Ectodermal cell (in vitro differentiated cells): ENCODE measurements at regions not wholly inside any gene's neighbourhood (a gene's known extent, or its start where the extent isn't known, plus 50 kb on each side); places are given as distances from the start of the nearest gene placed in this dataset.

Experiments used
- H3K27ac ChIP-seq: 2 replicates; pipeline ENCODE4 v1.7.0; 2013; ENCODE audit warnings: mild to moderate bottlenecking, low read depth, low read length; ENCODE audit not compliant: insufficient read depth, poor library complexity, severe bottlenecking
- H3K27me3 ChIP-seq: 2 replicates; pipeline ENCODE4 v1.7.0; 2013; ENCODE audit warnings: mild to moderate bottlenecking, low read length; ENCODE audit not compliant: insufficient read depth, control insufficient read depth, poor library complexity, severe bottlenecking
- H3K36me3 ChIP-seq: one replicate; pipeline ENCODE4 v1.7.0; 2013; ENCODE audit warnings: low read length; ENCODE audit not compliant: control insufficient read depth, insufficient read depth
- H3K4me1 ChIP-seq: one replicate; pipeline ENCODE4 v1.7.0; 2013; ENCODE audit warnings: low read length; ENCODE audit not compliant: control insufficient read depth, insufficient read depth
- H3K4me3 ChIP-seq: 2 replicates; pipeline ENCODE4 v1.7.0; 2013; ENCODE audit warnings: low read depth, low read length, control low read depth; ENCODE audit not compliant: insufficient read depth
- H3K9me3 ChIP-seq: 2 replicates; pipeline ENCODE4 v1.7.0; 2013; ENCODE audit warnings: mild to moderate bottlenecking, low read length, moderate library complexity; ENCODE audit not compliant: control insufficient read depth
- WGBS, 2 experiments: methylation state at CpG; one replicate each; pipeline ENCODE4 v1.1.7; 2013; ENCODE audit warnings: missing lambda C conversion rate in 2 of 2; 5-methylcytosine and 5-hydroxymethylcytosine counted together

GRCh38 chr1:235011599-235012435 is 116.8 kb downstream of the TOMM20 start:
- H3K36me3 ChIP-seq, result no peaks in the 10 kb centered on the region
- H3K4me1 ChIP-seq, result peaks cover 7% of the 10 kb centered on the region
- H3K4me3 ChIP-seq, result no peak overlapping the region
- 93% methylated on average over 22 of the region's 22 CpGs for WGBS, 2 experiments
- H3K27ac ChIP-seq, result no peak overlapping the region
- no peaks in the 10 kb centered on the region for H3K9me3 ChIP-seq
- no peaks in the 10 kb centered on the region for H3K27me3 ChIP-seq

GRCh38 chr1:235011064-235011598 is 117.5 kb downstream of the TOMM20 start:
- Histone ChIP-seq H3K9me3 (no peaks in the 10 kb centered on the region), H3K27me3 (no peaks in the 10 kb centered on the region), H3K4me1 (peaks cover 7% of the 10 kb centered on the region), H3K36me3 (no peaks in the 10 kb centered on the region), H3K27ac (no peak overlapping the region), H3K4me3 (no peak overlapping the region)
- WGBS, 2 experiments, result 68 to 75% methylated on average over 6 to 7 of the region's 7 CpGs

- no peaks in the 10 kb centered on the region for H3K36me3 ChIP-seq
- WGBS, 2 experiments, result 88 to 90% methylated on average over 13 of the region's 13 CpGs
- H3K9me3 ChIP-seq, result no peaks in the 10 kb centered on the region
- no peaks in the 10 kb centered on the region for H3K4me1 ChIP-seq
- no peaks in the 10 kb centered on the region for H3K27me3 ChIP-seq
- no peak overlapping the region for H3K27ac ChIP-seq
- H3K4me3 ChIP-seq, result no peak overlapping the region
Observed at GRCh38 chr1:235009561-235010306, 118.9 kb downstream of the TOMM20 start.

- Histone ChIP-seq H3K27me3 (no peaks in the 10 kb centered on the region), H3K9me3 (no peaks in the 10 kb centered on the region), H3K4me1 (no peaks in the 10 kb centered on the region), H3K4me3 (no peak overlapping the region), H3K27ac (no peak overlapping the region), H3K36me3 (no peaks in the 10 kb centered on the region)
- 81 to 85% methylated on average over 6 to 7 of the region's 7 CpGs for WGBS, 2 experiments
Observed at GRCh38 chr1:235009074-235009473, 119.6 kb downstream of the TOMM20 start.

- Histone ChIP-seq H3K4me1 (no peaks in the 10 kb centered on the region), H3K27me3 (no peaks in the 10 kb centered on the region), H3K27ac (no peak overlapping the region), H3K4me3 (no peak overlapping the region), H3K36me3 (no peaks in the 10 kb centered on the region), H3K9me3 (no peaks in the 10 kb centered on the region)
Observed at GRCh38 chr1:235008239-235008638, 120.4 kb downstream of the TOMM20 start.

- Histone ChIP-seq H3K9me3 (no peaks in the 10 kb centered on the region), H3K27me3 (no peaks in the 10 kb centered on the region), H3K4me1 (no peaks in the 10 kb centered on the region), H3K27ac (no peak overlapping the region), H3K4me3 (no peak overlapping the region), H3K36me3 (no peaks in the 10 kb centered on the region)
- 93 to 94% methylated on average over 5 of the region's 5 CpGs for WGBS, 2 experiments
Observed at GRCh38 chr1:235006816-235007215, 121.8 kb downstream of the TOMM20 start.

GRCh38 chr1:235006132-235006721 is 122.4 kb downstream of the TOMM20 start:
- Histone ChIP-seq H3K27me3 (no peaks in the 10 kb centered on the region), H3K27ac (no peak overlapping the region), H3K4me1 (no peaks in the 10 kb centered on the region), H3K9me3 (no peaks in the 10 kb centered on the region), H3K36me3 (no peaks in the 10 kb centered on the region), H3K4me3 (no peak overlapping the region)
- WGBS, 2 experiments, result 96 to 97% methylated on average over 1 of the region's 1 CpG

- WGBS, 2 experiments, result 96% methylated on average over 1 to 3 of the region's 3 CpGs
- H3K4me1 ChIP-seq, result no peaks in the 10 kb centered on the region
- no peak overlapping the region for H3K27ac ChIP-seq
- no peaks in the 10 kb centered on the region for H3K36me3 ChIP-seq
- H3K4me3 ChIP-seq, result no peak overlapping the region
- no peaks in the 10 kb centered on the region for H3K27me3 ChIP-seq
- H3K9me3 ChIP-seq, result no peaks in the 10 kb centered on the region
Observed at GRCh38 chr1:235004840-235005391, 123.7 kb downstream of the TOMM20 start.

- Histone ChIP-seq H3K9me3 (no peaks in the 10 kb centered on the region), H3K4me1 (no peaks in the 10 kb centered on the region), H3K27ac (no peak overlapping the region), H3K27me3 (no peaks in the 10 kb centered on the region), H3K36me3 (no peaks in the 10 kb centered on the region), H3K4me3 (no peak overlapping the region)
- WGBS, 2 experiments, result 88 to 92% methylated on average over 2 of the region's 2 CpGs
Observed at GRCh38 chr1:235004276-235004675, 124.4 kb downstream of the TOMM20 start.
